Activated CD4-positive, CD25-positive, alpha-beta regulatory T cell (primary cell): ENCODE measurements at regions not wholly inside any gene's neighbourhood (a gene's known extent, or its start where the extent isn't known, plus 50 kb on each side); places are given as distances from the start of the nearest gene placed in this dataset.
"Not testable (repeated sequence)": the region's sequence is repeated elsewhere in the genome, so short reads cannot be mapped to it uniquely, and the experiment has no call there.

Source experiments
- DNase-seq, 4 experiments: peaks; one replicate each; lab custom pipeline; 2025; lab: John Stamatoyannopoulos, UW

- DNase-seq: no peak
Observed at GRCh38 chr5:99315413-99316183, 386.8 kb upstream of the CHD1 start.

- no peak for DNase-seq
Observed at GRCh38 chr5:99314721-99315120, 385.9 kb upstream of the CHD1 start.

- no peak for DNase-seq
Observed at GRCh38 chr5:99308131-99308530, 379.3 kb upstream of the CHD1 start.

- no peak for DNase-seq
Observed at GRCh38 chr5:99305045-99305580, 376.3 kb upstream of the CHD1 start.

- DNase-seq: no peak
Observed at GRCh38 chr5:99285606-99286005, 356.8 kb upstream of the CHD1 start.

GRCh38 chr5:99275128-99275527 lies 346.3 kb upstream of the CHD1 start:
- no peak for DNase-seq

- no peak for DNase-seq
Observed at GRCh38 chr5:99272576-99272975, 343.8 kb upstream of the CHD1 start.

GRCh38 chr5:99258819-99259218 lies 330.0 kb upstream of the CHD1 start:
- no peak for DNase-seq

GRCh38 chr5:99248066-99248465 lies 319.3 kb upstream of the CHD1 start:
- DNase-seq: no peak

- DNase-seq: no peak
Observed at GRCh38 chr5:99247346-99247745, 318.5 kb upstream of the CHD1 start.

GRCh38 chr5:99243111-99243510 lies 314.3 kb upstream of the CHD1 start:
- DNase-seq: no peak

- no peak for DNase-seq
Observed at GRCh38 chr5:99239826-99240360, 311.1 kb upstream of the CHD1 start.

GRCh38 chr5:99191206-99191745 lies 262.5 kb upstream of the CHD1 start:
- DNase-seq: no peak

- no peak for DNase-seq
Observed at GRCh38 chr5:99187611-99188010, 258.8 kb upstream of the CHD1 start.

GRCh38 chr5:99179206-99179605 lies 250.4 kb upstream of the CHD1 start:
- DNase-seq: no peak

GRCh38 chr5:99177796-99178195 lies 249.0 kb upstream of the CHD1 start:
- DNase-seq: no peak

- DNase-seq: no peak
Observed at GRCh38 chr5:99176186-99176585, 247.4 kb upstream of the CHD1 start.

- DNase-seq: no peak
Observed at GRCh38 chr5:99169309-99169708, 240.5 kb upstream of the CHD1 start.

- not testable (repeated sequence) for DNase-seq
Observed at GRCh38 chr5:99161538-99161937, 232.7 kb upstream of the CHD1 start.

GRCh38 chr5:99156688-99157087 lies 227.9 kb upstream of the CHD1 start:
- DNase-seq: no peak

- not testable (repeated sequence) for DNase-seq
Observed at GRCh38 chr5:99143283-99143795, 214.5 kb upstream of the CHD1 start.

- no peak for DNase-seq
Observed at GRCh38 chr5:99141534-99142128, 212.8 kb upstream of the CHD1 start.

- DNase-seq: no peak
Observed at GRCh38 chr5:99138911-99139310, 210.1 kb upstream of the CHD1 start.
